Stomach (tissue), 8 donors: ENCODE measurements at regions not wholly inside any gene's neighbourhood (a gene's known extent, or its start where the extent isn't known, plus 50 kb on each side); places are given as distances from the start of the nearest gene placed in this dataset.

ENCODE experiments used
- DNase-seq, 2 donors: peaks; one replicate each; pipeline versions ENCODE4 v3.0.0 to v3.0.0-alpha.2; 2013 to 2019
- H3K27ac ChIP-seq, 5 donors: fragments of 200-600 bp in 4 of 5; sonication (generic) in 4 of 5; one replicate each; pipeline ENCODE4 v1.5.1; 2013 to 2019; ENCODE audit warnings: mild to moderate bottlenecking in 1 of 5, moderate library complexity in 1 of 5
- H3K27me3 ChIP-seq, 3 donors: fragments of 200-600 bp; sonication (generic); one replicate each; pipeline ENCODE4 v1.5.1; 2017 to 2019; ENCODE audit warnings: mixed run types in 1 of 3
- H3K36me3 ChIP-seq, 4 donors: fragments of 200-600 bp; sonication (generic); 1 replicate in 3 of 4; 2 replicates in 1 of 4; pipeline ENCODE4 v1.5.1; 2016 to 2019
- H3K4me1 ChIP-seq, 4 donors: fragments of 200-600 bp; sonication (generic); one replicate each; pipeline ENCODE4 v1.5.1; 2016 to 2019
- H3K4me3 ChIP-seq, 4 donors: fragments of 200-600 bp; sonication (generic) in 3 of 4; one replicate each; pipeline ENCODE4 v1.5.1; 2016 to 2019; ENCODE audit warnings: mild to moderate bottlenecking in 1 of 4
- H3K9me3 ChIP-seq, 4 donors: fragments of 200-600 bp; sonication (generic); one replicate each; pipeline ENCODE4 v1.5.1; 2016 to 2019
- CTCF ChIP-seq, 7 experiments: fragments of 450-650 bp in 4 of 7; fragments of 200-600 bp in 3 of 7; sonication (generic) in 3 of 7; IDR thresholded peaks; one replicate each; pipeline ENCODE4 v1.5.1; 2016 to 2019; ENCODE audit warnings: antibody characterized with exemption in 7 of 7, control low read depth in 2 of 7, mild to moderate bottlenecking in 1 of 7
- EP300 ChIP-seq: sonication (generic); formaldehyde crosslinking; IDR thresholded peaks from one replicate; pipeline ENCODE4 v1.6.1; 2017; ENCODE audit warnings: antibody characterized with exemption
- POLR2A ChIP-seq, 4 donors: fragments of 450-650 bp; IDR thresholded peaks; one replicate each; pipeline ENCODE4 v1.6.1; 2016; ENCODE audit warnings: antibody characterized with exemption in 4 of 4, control low read depth in 2 of 4, mild to moderate bottlenecking in 1 of 4, moderate library complexity in 1 of 4
- POLR2AphosphoS5 ChIP-seq, 3 donors: sonication (generic); formaldehyde crosslinking; IDR thresholded peaks; one replicate each; pipeline ENCODE4 v1.6.1; 2016; ENCODE audit warnings: antibody characterized with exemption in 3 of 3
- WGBS, 5 donors: extraction: QIAGEN DNeasy Blood & Tissue Kit in 3 of 5; methylation state at CpG; one replicate each; pipeline versions ENCODE4 v1.1.5 to v1.1.7; 2013 to 2018; 5-methylcytosine and 5-hydroxymethylcytosine counted together
- intact Hi-C: fragments of 100-400 bp; cut with DNase I; formaldehyde crosslinking; loops from one replicate; pipeline ENCODE4 v1.15.1; 2023; ENCODE audit warnings: low total_unique reads
- donor health status: healthy with polysubstance abuse.
- donor health status: Bipolar disorder and iron deficiency.
- donor health status: healthy.

GRCh38 chr3:96183871-96184270 is 630.5 kb upstream of the EPHA6 start:
- 13 to 40% (median 33%) methylated on average over 1 of the region's 1 CpG for WGBS, 5 donors
- H3K9me3 ChIP-seq, result peaks cover 0 to 6% (median 0%) of the 10 kb centered on the region in 4 donors
- DNase-seq, result no peak
- intact Hi-C loops, result no loop called here
- no peaks in the 10 kb centered on the region for H3K36me3 ChIP-seq
- H3K27me3 ChIP-seq, result no peaks in the 10 kb centered on the region
- H3K4me3 ChIP-seq, result no peak overlapping the region
- TF ChIP-seq EP300 (no peak), CTCF (IDR thresholded peaks at IDR 0.05) (no peak), POLR2A (IDR thresholded peaks at IDR 0.05) (no peak), POLR2AphosphoS5 (IDR thresholded peaks at IDR 0.05) (no peak)
- H3K27ac ChIP-seq, result no peak overlapping the region
- H3K4me1 ChIP-seq, result no peaks in the 10 kb centered on the region

- Histone ChIP-seq H3K9me3 (peaks cover 0 to 10% (median 0%) of the 10 kb centered on the region in 4 donors), H3K36me3 (no peaks in the 10 kb centered on the region), H3K27me3 (no peaks in the 10 kb centered on the region), H3K27ac (no peak overlapping the region), H3K4me3 (no peak overlapping the region), H3K4me1 (no peaks in the 10 kb centered on the region)
- no peak for DNase-seq
- TF ChIP-seq CTCF (IDR thresholded peaks at IDR 0.05) (no peak), POLR2A (IDR thresholded peaks at IDR 0.05) (no peak), EP300 (no peak), POLR2AphosphoS5 (IDR thresholded peaks at IDR 0.05) (no peak)
- 86 to 94% (median 88%) methylated on average over 6 to 8 of the region's 8 CpGs for WGBS, 5 donors
- intact Hi-C loops, result no loop called here
These were observed 624.3 kb upstream of the EPHA6 start for GRCh38 chr3:96190024-96190616.

GRCh38 chr3:96192966-96193550 is 621.3 kb upstream of the EPHA6 start:
- Histone ChIP-seq H3K36me3 (no peaks in the 10 kb centered on the region), H3K4me1 (no peaks in the 10 kb centered on the region), H3K9me3 (peaks cover 0 to 10% (median 0%) of the 10 kb centered on the region in 4 donors), H3K27ac (no peak overlapping the region), H3K4me3 (no peak overlapping the region), H3K27me3 (no peaks in the 10 kb centered on the region)
- DNase-seq, result peak in 1 of 2 donors; percentile 21
- WGBS, 5 donors, result 31 to 39% (median 34%) methylated on average over 4 of the region's 4 CpGs
- no peak for TF ChIP-seq POLR2A (IDR thresholded peaks at IDR 0.05)
- no peak for TF ChIP-seq POLR2AphosphoS5 (IDR thresholded peaks at IDR 0.05)
- TF ChIP-seq EP300, result no peak
- TF ChIP-seq CTCF (IDR thresholded peaks at IDR 0.05), result no peak
- intact Hi-C loops, result no loop called here

GRCh38 chr3:96200897-96201296 is 613.5 kb upstream of the EPHA6 start:
- no peak overlapping the region for H3K4me3 ChIP-seq
- H3K9me3 ChIP-seq, result peaks cover 0 to 14% (median 7%) of the 10 kb centered on the region in 4 donors
- no peak for DNase-seq
- no peak for TF ChIP-seq POLR2AphosphoS5 (IDR thresholded peaks at IDR 0.05)
- no peak for TF ChIP-seq CTCF (IDR thresholded peaks at IDR 0.05)
- no peak for TF ChIP-seq POLR2A (IDR thresholded peaks at IDR 0.05)
- intact Hi-C loops, result no loop called here
- H3K27me3 ChIP-seq, result no peaks in the 10 kb centered on the region
- no peak overlapping the region for H3K27ac ChIP-seq
- no peaks in the 10 kb centered on the region for H3K4me1 ChIP-seq
- no peaks in the 10 kb centered on the region for H3K36me3 ChIP-seq
- 58 to 89% (median 74%) methylated on average over 1 of the region's 1 CpG for WGBS, 5 donors
